ENCODE measurements at regions not wholly inside any gene's neighbourhood (a gene's known extent, or its start where the extent isn't known, plus 50 kb on each side); places are given as distances from the start of the nearest gene placed in this dataset.

DNA sequence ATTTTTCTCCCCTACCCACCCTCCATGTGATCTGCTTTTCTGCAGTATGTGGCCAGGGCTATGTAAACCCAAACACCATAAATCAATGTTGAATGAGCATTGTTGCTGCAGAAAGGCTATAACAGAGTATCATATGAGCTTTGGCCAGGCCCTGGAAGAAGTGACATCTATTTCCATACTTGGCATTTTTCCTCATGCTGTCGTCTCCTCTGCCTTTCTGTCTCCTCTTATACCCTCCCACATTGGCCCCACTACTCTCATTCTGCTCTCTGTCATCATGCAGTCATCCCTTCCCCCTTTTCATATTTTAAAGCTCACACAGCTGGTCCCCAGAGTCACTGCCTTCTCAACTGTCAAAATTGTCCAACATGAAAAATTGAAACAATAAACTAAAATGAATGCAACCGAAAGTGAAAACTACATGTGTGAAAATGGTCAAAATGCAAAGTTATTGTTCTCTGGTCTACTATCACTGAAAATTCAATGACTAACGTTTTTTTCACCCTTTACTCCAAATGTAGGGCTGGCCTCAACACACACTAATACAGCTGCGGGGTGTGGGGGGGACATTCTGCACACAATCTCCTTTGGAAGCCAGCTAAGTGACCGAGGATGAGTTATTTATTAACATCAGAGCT is 290.7 kb upstream of the TMPO start:
- TF ChIP-seq, protein P1, sequence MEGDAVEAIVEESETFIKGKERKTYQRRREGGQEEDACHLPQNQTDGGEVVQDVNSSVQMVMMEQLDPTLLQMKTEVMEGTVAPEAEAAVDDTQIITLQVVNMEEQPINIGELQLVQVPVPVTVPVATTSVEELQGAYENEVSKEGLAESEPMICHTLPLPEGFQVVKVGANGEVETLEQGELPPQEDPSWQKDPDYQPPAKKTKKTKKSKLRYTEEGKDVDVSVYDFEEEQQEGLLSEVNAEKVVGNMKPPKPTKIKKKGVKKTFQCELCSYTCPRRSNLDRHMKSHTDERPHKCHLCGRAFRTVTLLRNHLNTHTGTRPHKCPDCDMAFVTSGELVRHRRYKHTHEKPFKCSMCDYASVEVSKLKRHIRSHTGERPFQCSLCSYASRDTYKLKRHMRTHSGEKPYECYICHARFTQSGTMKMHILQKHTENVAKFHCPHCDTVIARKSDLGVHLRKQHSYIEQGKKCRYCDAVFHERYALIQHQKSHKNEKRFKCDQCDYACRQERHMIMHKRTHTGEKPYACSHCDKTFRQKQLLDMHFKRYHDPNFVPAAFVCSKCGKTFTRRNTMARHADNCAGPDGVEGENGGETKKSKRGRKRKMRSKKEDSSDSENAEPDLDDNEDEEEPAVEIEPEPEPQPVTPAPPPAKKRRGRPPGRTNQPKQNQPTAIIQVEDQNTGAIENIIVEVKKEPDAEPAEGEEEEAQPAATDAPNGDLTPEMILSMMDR (IDR thresholded peaks at IDR 0.05) = no peak
- TF ChIP-seq POLR2A (IDR thresholded peaks at IDR 0.05) (no peak), EP300 (IDR thresholded peaks at IDR 0.05) (no peak), POLR2AphosphoS5 (IDR thresholded peaks at IDR 0.05) (no peak)

All from stomach (tissue), 4 donors.